ENCODE measurements at regions not wholly inside any gene's neighbourhood (a gene's known extent, or its start where the extent isn't known, plus 50 kb on each side); places are given as distances from the start of the nearest gene placed in this dataset.

DNA sequence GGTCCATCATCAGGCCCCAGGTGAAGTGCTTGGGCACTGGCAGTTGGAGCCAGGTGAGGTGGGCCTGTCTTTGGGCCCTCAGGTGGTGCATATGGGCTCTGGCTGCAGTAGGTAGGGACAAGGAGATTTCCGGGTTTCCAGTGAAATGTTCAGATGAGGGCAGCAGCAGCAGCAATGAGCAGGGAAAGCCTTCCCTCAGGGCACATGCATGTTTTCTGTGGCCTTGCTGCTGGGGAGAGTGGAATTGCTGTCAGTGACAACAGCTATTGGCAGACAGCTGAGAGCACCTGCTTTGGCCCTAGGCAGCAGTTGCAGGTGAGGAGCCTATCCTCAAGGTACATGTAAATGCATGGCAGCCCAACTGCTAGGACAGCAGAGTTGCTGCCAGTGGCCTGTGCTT lies 58.9 kb upstream of the QRFPR start:
- TF ChIP-seq CTCF (conservative IDR thresholded peaks at IDR 0.05; ENCODE audit: low read length): no peak
- H3K4me3 ChIP-seq (ENCODE audit: low read length): no peak overlapping the region
- DNase-seq (ENCODE audit: low read depth): no peak

Measured in AG10803 (cell line).